GM18508 (cell line): ENCODE measurements at regions not wholly inside any gene's neighbourhood (a gene's known extent, or its start where the extent isn't known, plus 50 kb on each side); places are given as distances from the start of the nearest gene placed in this dataset.

Source experiments
- ATAC-seq: cut with Tn5 transposase; IDR thresholded peaks from one replicate; pipeline ENCODE4 v1.9.1; 2021; ENCODE audit warnings: moderate number of reproducible peaks; ENCODE audit not compliant: insufficient read depth, unreplicated experiment

DNA sequence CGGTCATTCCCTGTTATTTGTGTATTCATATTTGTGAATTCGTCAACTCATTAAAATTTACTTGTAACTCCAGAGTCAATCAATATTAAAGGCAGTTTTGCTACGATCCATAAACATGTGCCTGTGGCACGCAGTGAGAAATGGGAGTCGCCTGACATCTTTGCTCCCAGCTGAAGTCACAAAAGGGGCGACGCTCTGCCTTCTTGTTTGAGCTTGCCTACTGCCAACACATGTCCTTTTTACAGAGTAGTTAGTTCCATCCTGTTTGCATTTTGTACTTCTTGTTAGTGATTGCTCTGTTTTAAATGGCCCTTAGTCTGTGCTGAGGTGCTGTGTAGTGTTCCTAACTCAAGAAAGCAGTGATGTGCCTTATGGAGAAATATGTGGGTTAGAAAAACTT lies 305.3 kb downstream of the ETS1 start:
- no peak for ATAC-seq

DNA sequence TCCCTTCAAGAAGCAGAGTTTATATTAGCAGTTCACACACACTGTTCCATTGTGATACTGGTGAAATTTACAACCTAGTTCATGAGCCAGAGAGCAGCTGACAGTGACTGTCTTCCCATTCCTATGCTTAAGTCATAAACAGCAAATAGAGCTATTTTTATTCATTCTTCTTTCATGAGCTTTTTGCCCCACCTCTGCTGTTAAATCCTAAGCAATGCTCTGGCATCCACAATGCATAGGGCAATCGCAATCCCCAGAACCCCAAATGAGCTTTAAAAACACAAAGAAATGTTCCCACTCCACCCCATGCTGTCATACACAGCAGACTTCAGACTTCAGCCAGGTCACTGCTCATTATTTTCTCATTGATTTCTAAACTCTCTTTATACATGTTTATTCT lies 307.5 kb downstream of the ETS1 start:
- ATAC-seq = no peak

DNA sequence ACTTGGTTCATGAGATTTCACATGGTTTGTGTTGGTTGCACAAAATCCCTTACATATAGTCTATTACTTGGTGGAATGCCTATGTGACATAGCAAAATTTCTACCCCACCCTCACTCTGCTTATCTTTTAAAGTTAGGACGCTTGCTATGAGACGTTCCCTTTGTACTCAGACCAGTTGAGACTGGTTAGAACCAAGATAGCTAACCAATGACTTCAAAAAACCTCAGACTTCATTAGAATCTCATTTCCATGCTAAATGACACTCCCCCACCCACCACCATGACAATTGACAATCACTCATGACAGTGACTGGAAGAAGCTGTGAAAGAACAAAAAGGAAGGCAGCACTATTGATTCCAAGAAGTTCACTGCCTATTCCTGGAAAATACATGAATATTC lies 313.6 kb downstream of the ETS1 start:
- ATAC-seq = no peak

DNA sequence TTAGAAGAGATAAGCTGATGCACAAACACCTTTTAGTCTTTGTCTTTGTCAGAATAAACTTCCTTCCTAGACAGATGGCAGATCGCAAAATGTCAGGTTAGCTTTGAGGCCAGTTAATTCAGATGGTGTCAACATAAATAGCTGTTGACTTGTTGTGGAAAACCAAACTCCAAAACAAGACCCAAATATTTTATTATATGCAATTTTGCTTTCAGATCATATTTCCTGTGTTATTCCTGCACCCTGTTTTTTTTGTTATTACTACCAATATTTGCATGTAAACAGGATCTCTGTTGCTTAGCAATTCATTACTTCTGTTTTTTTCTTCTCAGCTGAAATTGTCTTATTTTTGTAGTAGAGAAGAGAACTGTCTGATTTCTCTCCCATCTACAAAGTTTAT lies 316.0 kb downstream of the ETS1 start:
- no peak for ATAC-seq

DNA sequence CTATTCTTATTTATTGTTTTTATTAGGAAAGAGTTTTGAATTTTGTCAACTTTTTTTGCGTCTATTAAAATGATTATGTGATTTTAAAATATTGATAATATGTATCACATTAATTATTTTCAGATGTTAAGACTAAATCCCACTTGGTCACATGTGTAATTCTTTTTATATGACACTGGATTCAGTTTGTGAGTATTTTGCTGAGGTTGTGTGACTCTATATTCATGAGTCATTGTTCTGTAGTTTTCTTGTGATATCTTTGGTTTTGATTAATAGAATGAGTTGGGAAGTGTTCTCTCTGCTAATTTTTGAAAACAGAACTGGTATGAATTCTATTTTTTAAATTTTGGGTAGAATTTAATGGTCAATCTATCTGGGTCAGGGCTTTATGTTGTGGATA lies 317.9 kb downstream of the ETS1 start:
- no peak for ATAC-seq

DNA sequence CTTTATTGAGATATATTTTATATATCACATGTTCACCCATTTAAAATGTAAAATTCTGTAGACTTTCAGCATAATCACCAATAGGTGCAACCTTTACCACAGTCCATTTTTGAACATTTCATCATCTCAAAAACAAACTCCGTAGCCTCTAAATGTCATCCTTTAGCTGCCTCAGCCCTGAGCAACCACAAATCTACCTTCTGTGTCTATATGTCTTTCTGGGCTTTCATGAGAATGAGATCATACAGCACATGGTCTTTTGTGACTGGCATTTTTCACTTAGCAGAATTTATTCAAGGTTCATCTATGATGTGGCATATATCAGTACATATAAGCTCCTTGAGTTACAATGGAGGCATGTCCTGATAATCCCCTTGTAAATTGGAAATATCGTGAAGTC lies 320.5 kb downstream of the ETS1 start:
- no peak for ATAC-seq

DNA sequence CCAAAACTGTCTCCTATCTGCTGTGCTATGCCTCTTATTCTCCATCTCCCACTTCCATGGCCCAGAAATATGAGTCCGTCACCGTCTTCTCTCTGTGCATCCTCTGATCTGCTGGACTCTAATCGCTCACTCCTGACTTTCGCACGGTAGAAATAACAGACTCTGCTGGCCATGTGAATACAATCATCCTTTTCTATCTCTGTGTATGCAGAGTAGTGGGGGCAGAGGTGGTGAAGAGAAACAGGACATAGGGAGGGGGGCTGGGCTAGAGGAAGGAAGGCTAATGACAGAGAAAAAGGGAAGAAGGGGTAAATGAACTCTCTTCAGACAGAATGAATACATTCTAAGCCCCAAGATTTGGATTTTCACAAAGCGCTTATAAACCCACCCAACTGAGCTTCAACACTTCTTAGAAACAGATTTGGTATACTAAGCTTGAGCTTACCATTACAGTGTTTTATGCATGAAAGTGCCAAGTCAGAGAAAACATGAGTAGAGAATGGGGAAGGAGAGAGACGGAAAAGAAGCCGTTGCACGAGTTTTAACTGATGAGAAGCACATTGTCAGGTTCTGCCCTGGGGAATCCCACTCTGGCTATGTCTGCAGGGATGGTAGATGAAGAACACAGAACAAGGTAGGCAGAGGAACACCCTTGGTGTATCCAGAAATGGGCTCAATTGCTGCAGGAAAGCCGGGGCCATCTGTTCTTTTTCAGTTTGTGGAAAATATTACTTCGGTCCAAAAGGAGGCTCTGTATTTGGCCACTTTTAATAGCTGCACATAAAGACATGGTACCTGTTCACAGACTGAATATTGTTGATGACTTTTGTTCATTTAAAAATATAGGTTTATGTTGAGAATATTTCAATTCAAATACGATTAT lies 324.7 kb downstream of the ETS1 start:
- ATAC-seq = no peak

DNA sequence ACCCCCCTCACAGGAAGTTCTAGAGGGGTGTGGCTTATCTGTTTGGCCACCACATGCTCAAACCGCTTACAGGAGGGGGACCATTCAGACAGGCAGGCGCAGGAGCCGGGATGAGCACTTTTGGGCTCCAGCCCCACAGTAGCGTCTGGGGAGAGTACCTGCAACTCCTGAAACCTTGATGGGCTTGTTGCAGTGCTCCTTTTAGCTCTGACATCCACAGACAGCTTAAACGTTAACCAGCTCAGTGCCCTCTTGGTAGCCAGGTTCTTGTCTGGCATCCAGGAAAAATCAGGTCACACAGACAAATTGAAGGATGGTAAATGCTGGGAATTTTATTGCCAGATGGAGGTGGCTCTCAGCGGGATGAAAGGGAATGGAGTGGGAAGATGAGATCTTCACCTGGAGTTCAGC lies 326.3 kb downstream of the ETS1 start:
- no peak for ATAC-seq

DNA sequence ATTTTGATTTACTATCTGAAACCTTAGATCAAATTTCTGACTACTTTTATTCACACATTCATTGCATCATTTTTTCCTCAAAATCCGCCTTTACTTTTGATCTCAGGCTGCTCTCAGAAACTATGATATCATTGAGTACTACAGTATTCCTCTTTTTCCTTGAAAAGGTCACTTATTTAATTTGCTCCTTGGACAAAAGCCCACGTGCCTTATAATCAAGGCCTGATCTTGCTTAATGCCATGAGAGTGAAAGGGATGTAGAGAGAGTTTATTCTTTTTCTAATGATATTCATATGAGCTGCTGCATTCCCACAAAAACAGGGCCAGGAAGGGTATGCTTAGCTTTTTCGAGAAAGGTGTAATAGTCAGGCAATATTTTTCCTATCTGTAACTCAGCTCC lies 327.0 kb downstream of the ETS1 start:
- ATAC-seq = no peak

DNA sequence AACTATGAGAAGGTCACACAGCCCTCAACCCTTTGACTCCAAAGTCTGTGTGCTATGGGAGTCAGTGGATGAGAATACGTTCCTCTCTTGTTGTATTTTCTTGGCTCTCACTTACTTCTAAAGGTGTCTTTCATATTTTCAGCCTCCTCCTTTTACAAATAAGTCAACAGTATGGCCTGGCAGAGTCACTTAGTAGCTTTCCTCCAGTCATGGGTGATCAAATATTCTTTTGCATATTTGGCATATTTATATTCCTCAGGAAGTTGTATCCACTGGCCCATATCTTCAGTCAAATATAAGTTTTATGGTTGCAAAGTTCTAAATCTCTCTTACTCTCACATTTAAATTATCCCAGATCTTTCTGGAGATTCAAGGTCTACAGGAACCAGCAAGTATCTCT lies 327.5 kb downstream of the ETS1 start:
- no peak for ATAC-seq

DNA sequence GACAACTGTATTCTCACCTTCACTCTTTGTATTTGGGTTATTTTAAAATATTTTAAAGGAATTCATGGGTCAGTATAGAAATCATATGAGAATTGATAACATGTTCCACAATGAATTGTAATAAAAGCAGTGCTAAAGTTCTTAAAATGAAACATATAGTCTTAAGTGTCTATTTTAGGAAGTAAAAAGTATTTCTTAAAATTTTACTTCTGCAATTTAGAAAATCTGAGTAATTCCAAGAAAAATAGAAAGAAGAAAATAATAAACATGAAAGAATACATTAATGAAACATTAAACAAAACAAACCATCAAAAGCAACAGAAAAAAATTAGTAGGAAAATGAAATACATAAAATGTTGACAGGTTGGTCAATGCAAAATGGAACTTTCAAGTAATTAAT lies 332.4 kb downstream of the ETS1 start:
- ATAC-seq = no peak

DNA sequence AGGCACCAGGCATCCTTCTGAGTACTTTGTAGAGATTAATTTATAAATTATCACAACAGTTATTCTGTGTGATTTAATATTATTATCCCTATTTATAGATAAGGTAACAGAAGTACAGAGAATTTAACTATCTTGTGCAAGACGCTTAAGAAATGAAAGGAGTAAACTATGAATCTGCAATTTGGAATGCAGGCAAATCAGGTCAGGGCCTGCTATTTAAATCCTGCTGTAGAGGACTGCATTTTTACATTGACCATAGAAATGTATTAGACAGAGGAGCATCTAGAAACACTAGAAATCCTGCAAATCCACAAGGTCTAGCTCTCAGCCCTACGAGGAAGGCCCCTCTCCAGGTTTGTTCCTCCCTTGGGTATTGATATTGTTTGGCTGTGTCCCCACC lies 336.2 kb downstream of the ETS1 start:
- ATAC-seq = no peak

DNA sequence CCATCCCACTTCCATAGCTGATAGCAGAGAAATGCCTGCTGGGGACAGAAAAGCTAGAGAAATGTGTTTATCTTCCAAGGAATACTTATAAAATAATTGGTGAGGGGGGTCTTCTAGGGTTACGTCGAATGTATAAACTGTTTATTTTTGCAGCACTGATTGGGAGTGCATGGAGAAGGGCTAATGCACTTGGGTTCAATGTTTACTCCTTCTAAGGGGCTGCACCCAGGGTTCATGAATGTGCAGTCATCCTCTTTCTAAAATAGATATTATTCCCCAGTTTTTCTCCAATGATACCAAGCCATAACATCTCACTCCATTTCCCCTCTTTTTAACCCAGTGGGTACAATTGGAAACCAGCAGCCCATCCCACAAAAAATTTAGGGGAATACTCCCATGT lies 336.9 kb downstream of the ETS1 start:
- no peak for ATAC-seq

DNA sequence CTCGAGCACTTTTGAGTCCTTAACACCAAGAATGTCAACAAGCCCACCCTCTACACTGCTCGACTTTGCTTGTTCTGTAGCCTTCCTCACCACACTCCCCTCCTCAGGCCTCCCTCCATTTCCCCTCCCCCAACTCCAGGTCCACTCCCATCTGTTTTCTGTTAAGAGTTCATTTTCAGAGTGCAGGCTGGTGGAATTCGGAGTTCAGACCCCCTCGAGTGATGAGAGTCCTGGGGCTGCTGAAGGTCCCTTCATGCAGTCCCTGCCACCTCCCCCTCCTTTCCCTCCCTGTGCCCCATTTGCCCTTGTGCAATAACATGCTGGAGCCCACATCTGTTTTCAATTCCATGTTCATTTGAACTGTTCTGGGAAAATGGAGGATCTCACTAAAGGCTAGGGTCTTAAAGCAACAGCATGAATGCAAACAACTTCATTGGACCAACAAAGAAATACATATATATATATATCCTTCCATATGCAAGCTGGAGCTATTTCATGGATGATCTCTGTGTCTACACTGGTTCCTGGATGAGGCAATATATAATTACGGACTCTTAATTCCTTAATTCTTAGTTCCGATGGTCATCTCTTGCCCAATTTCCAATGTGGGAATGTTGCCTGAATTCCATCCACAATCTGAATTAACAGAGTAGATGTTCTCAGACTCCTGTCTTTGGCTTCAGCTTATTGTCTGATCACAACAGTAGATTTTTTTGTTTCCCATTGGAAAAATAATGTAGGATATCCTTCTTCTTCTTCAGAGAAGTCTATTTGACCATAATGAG lies 340.4 kb downstream of the ETS1 start:
- ATAC-seq = no peak

DNA sequence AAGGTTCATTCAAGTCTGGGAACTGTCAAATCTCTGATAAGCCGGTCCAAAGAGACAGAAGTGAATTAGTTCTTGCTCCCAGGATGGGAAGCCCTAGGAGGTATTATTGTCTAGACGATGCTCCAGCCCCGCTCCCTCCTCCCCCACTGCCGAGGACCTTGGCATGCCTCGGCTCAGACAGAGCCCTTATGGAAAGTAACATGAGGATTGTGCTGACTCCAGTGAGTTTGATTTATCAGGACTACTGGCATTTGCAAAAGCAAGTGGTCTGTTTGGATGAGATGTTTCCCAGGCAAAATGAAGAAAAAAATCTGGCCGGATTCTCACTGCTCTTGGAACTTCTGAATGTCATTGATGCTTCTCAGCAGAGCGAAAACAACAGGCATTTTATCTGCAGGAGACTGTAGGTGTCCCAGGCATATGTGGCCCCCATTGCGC lies 341.0 kb downstream of the ETS1 start:
- no peak for ATAC-seq

DNA sequence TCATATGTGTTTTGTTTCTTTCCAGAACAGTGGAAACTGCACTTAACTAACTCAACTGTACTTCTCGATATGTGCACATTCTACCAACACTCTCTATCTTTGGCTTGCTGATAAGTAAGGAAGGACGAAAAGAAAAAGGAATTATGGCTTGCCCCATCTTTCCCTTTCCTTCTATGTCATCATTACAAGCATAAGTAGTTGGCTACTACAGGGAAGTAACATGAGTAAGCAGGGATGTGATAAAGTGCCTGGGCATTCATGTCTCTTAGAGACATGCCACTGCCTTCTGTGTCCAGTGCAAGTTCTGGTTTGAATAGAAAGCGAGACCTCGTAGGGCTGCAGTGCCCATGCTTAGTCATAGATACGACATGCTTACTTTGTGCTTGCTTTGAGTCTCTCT lies 342.5 kb downstream of the ETS1 start:
- no peak for ATAC-seq

DNA sequence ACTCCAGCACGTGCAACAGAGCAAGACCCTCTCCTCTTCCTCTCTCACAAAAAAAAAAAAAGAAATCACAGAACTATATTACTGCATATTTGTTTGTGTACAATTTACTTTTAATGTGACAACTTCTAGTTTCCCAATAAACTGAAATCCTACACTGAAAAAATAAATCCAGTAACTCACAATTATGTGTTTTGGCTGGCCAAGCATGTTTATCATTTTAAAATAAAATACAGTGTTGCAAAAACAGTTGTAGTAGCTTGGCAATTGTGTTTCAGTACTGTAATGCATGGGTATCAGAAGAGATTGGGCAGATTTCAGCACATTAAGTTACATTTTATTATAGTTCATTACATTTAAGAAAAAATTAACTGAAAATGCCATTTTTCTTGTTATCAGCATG lies 344.9 kb downstream of the ETS1 start:
- no peak for ATAC-seq

DNA sequence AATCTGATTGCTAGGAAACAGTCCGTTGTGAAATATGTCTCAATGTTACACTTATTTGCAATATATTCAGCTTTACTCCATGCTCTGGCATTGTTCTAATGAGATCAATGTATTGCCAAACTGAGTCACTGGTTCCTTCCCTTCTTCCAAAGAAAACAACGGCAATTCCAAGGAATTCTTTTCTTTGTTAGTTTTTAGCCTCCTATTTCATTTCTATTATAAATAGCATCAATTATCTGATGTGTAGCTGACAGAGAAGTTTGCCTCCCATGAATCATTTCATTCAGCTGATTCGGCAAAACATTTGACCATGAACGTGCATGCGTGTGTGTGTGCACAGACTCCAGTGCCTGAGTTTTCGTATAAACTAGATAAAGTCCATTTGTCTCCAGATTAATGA lies 346.8 kb downstream of the ETS1 start:
- no peak for ATAC-seq

DNA sequence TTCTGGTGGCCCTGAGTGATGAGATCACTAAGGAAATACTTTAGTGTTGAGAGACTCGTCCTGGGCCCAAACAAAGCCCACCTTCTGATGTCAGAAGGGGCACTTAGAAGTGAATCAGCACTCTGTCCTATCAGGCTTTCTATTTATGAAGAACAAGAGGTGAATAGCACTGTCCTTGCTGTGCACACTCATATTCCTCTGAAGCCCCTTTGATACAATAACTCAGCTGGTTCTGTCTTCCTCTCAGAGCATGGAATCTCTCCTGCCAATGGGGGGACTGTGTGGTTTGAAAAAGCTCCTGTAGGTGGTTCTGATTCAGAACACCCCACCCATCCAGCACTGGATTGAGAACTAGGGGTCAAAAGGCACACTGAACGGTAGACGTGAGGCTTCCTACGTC lies 348.1 kb downstream of the ETS1 start:
- ATAC-seq = no peak

DNA sequence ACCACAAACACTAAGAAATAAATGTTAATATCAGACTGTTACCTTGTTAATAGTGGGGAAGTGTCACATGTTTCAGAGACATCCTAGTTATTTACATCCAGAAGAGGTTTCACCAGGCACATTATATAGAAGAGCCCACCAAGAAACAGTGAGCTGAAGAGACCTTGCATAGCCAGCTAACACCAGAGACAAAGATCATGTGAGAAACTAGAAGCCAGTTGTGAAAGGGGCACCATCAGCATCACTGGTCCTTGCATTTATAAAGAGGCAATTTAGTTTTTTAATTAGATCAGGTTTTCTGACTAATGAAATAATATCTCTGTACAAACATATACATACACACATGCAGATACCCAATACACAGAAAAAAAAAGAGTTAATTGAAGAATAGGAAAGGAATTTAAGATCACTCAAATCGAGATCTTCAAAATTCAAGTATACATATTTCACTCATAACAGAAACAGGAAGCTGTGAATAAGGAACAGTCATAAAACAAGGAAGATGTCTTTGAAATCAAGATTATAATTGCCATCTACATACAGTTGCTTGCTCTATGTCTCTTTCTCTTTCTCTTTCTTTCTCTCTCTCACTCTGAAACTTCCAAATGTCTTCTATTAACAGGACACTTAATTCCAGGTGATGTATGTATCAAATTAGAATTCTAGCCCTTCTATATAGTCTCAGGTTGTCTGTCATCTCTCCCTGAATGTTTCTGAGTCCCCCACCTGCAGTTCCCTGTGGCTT lies 348.7 kb downstream of the ETS1 start:
- ATAC-seq = no peak
